ENCODE measurements at regions not wholly inside any gene's neighbourhood (a gene's known extent, or its start where the extent isn't known, plus 50 kb on each side); places are given as distances from the start of the nearest gene placed in this dataset.

DNA sequence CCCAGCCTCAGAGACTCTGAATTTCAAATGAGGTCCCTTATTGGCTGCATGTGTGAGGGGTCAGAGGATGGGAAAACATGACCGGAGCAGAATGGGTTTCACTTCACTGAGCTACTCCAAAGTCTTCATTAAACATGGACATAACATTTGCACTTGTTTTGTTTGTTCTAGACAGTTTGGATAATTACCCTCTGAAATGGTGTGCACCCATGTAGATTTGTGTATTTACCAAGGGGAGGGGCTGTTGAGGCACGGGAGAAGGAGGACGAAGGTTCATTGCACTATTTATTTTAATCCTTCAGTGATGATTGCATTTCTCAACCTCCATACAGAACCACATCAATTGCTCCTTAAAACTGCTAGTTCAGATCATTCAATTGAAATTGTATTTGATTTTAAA lies 364.2 kb downstream of the TFAP2B start:
- no peak for TF ChIP-seq TCF12 (IDR thresholded peaks at IDR 0.05; ENCODE audit: low read depth, low read length)
- no peak for TF ChIP-seq CTCF (IDR thresholded peaks at IDR 0.05 in 2 of 3, conservative IDR thresholded peaks at IDR 0.05 in 1 of 3; ENCODE audit: control insufficient read depth in 2 of 3, extremely low read depth in 1 of 3, insufficient read depth in 1 of 3, low read depth in 3 of 3, low read length in 3 of 3)
- no peak for TF ChIP-seq TCF7 (IDR thresholded peaks at IDR 0.05; ENCODE audit: borderline replicate concordance)

Measured in GM12878 (cell line).